Natural killer cell (primary cell): ENCODE measurements at regions not wholly inside any gene's neighbourhood (a gene's known extent, or its start where the extent isn't known, plus 50 kb on each side); places are given as distances from the start of the nearest gene placed in this dataset.

Experiments
- ATAC-seq, 3 donors: fragments of 150-1000 bp in 2 of 3; fragments of 200-7000 bp in 1 of 3; cut with Tn5 transposase; 1 replicate in 1 of 3; 2 replicates in 2 of 3; pipeline ENCODE4 v1.10.0; 2021; ENCODE audit warnings: mild to moderate bottlenecking in 2 of 3, moderate library complexity in 2 of 3
- DNase-seq, 2 donors: peaks; one replicate each; pipeline versions ENCODE4 v3.0.0 to v3.0.0-alpha.2; 2013 to 2021; ENCODE audit warnings: mixed read lengths in 1 of 2
- H3K27ac ChIP-seq: one replicate; pipeline ENCODE4 v1.5.1; 2013; ENCODE audit warnings: mild to moderate bottlenecking, low read length
- H3K27me3 ChIP-seq: one replicate; pipeline ENCODE4 v1.6.1; 2013; ENCODE audit warnings: low read length; ENCODE audit not compliant: control insufficient read depth, insufficient read depth
- H3K36me3 ChIP-seq: one replicate; pipeline ENCODE4 v1.6.1; 2013; ENCODE audit warnings: low read length; ENCODE audit not compliant: control insufficient read depth, insufficient read depth
- H3K4me1 ChIP-seq: one replicate; pipeline ENCODE4 v1.6.1; 2013; ENCODE audit warnings: low read length; ENCODE audit not compliant: control insufficient read depth, insufficient read depth
- H3K4me3 ChIP-seq: one replicate; pipeline ENCODE4 v1.5.1; 2013; ENCODE audit warnings: low read length
- H3K9me3 ChIP-seq: one replicate; pipeline ENCODE4 v1.6.1; 2013; ENCODE audit warnings: low read length; ENCODE audit not compliant: control insufficient read depth, insufficient read depth
- H3K27ac Mint-ChIP-seq, 2 donors: one replicate each; pipeline ENCODE4 v1.8.0; 2022; ENCODE audit warnings: mild to moderate bottlenecking in 2 of 2, mixed read lengths in 2 of 2, moderate library complexity in 1 of 2
- H3K27me3 Mint-ChIP-seq, 2 donors: one replicate each; pipeline ENCODE4 v1.8.0; 2022; ENCODE audit warnings: low read depth in 2 of 2, mixed read lengths in 2 of 2
- H3K36me3 Mint-ChIP-seq: one replicate; pipeline ENCODE4 v1.8.0; 2022; ENCODE audit warnings: mixed read lengths
- H3K4me1 Mint-ChIP-seq, 2 donors: one replicate each; pipeline ENCODE4 v1.8.0; 2022; ENCODE audit warnings: mixed read lengths in 2 of 2
- H3K4me3 Mint-ChIP-seq: one replicate; pipeline ENCODE4 v1.8.0; 2022; ENCODE audit warnings: mild to moderate bottlenecking, moderate library complexity, mixed read lengths
- H3K9me3 Mint-ChIP-seq, 2 donors: one replicate each; pipeline ENCODE4 v1.8.0; 2022; ENCODE audit warnings: mixed read lengths in 2 of 2
- WGBS: methylation state at CpG from one replicate; pipeline ENCODE4 v1.1.7; 2013; ENCODE audit warnings: missing lambda C conversion rate; ENCODE audit not compliant: insufficient coverage; 5-methylcytosine and 5-hydroxymethylcytosine counted together
- intact Hi-C: fragments of 100-400 bp; cut with micrococcal nuclease; formaldehyde crosslinking; loops from one replicate; pipeline ENCODE4 v1.14.2; 2022
- TF ChIP-seq, protein P1 (sequence below): fragments of 200-600 bp; IDR thresholded peaks from one replicate; pipeline ENCODE4 v1.8.0; 2022; ENCODE audit warnings: antibody characterized with exemption

DNA sequence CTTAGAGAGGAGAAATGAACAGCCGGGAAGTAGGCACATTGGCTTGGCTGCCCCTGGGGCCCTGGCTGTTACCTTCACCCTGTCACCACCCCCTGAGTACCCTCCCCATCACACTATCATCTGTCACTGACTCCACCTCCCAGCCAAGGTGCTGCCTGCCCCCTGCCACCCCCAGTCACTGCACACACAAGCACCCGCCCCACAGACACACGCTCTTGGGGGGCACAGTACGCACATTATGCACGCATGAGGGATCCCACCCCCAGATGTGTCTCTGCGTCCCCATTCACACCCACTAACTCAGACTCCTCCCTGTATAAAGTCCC, 223.3 kb downstream of the PTPRU start:
- no peaks in the 10 kb centered on the region for H3K9me3 ChIP-seq
- no peaks in the 10 kb centered on the region for H3K9me3 Mint-ChIP-seq
- TF ChIP-seq, protein P1, sequence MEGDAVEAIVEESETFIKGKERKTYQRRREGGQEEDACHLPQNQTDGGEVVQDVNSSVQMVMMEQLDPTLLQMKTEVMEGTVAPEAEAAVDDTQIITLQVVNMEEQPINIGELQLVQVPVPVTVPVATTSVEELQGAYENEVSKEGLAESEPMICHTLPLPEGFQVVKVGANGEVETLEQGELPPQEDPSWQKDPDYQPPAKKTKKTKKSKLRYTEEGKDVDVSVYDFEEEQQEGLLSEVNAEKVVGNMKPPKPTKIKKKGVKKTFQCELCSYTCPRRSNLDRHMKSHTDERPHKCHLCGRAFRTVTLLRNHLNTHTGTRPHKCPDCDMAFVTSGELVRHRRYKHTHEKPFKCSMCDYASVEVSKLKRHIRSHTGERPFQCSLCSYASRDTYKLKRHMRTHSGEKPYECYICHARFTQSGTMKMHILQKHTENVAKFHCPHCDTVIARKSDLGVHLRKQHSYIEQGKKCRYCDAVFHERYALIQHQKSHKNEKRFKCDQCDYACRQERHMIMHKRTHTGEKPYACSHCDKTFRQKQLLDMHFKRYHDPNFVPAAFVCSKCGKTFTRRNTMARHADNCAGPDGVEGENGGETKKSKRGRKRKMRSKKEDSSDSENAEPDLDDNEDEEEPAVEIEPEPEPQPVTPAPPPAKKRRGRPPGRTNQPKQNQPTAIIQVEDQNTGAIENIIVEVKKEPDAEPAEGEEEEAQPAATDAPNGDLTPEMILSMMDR: no peak
- H3K27me3 Mint-ChIP-seq: peaks cover 0 to 10% of the 10 kb centered on the region in 2 donors
- no peak overlapping the region for H3K27ac ChIP-seq
- no peak overlapping the region for H3K27ac Mint-ChIP-seq
- no peak for ATAC-seq
- H3K4me1 Mint-ChIP-seq: no peaks in the 10 kb centered on the region
- intact Hi-C loops: no loop called here
- no peaks in the 10 kb centered on the region for H3K36me3 Mint-ChIP-seq
- no peak overlapping the region for H3K4me3 ChIP-seq
- no peak overlapping the region for H3K4me3 Mint-ChIP-seq
- H3K4me1 ChIP-seq: no peaks in the 10 kb centered on the region
- WGBS: 77% methylated on average over 6 of the region's 6 CpGs
- H3K36me3 ChIP-seq: no peaks in the 10 kb centered on the region
- no peaks in the 10 kb centered on the region for H3K27me3 ChIP-seq
- no peak for DNase-seq

DNA sequence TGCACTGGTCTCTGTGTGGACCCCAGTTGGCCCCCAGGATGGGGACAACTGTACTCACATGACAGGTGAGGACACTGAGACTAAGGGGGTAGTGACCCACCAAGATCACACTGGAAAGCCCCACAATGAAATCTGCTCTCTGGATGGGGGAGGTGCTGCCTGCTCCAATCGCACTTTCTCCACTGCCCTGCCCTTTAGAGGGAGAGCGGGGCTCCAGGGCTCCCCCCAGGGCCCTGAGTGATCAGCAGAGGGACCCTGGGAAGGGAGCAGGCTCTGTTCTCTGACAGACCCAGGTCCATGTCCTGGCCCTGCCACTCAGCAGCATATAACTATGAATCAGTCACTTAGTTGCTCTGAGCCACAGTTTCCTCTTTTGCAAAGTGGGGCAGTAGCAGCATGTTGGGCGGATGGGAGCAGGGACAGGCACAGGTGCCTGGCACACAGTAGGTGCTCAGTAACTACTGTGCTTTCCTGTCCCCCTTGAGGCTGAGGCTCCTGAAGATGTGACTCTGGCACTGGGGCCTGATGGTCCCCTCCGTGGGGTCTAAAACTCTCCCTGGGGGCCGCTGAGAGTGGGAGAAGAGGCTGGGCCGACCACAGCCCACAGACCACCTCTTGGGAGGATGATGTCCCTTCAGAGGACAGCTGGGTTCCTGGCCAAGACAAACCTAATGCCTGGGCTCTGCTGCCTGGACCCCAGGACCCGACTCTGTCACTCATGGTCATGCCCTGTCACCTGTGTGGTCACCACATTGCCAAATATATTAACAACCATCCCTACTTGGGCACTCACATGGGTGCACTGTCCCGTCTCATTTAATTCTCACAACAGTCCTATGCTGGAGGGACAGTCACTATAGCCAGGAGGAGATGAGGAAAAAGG, 222.7 kb downstream of the PTPRU start:
- no peaks in the 10 kb centered on the region for H3K9me3 Mint-ChIP-seq
- no peak overlapping the region for H3K4me3 ChIP-seq
- intact Hi-C loops: no loop called here
- no peaks in the 10 kb centered on the region for H3K9me3 ChIP-seq
- no peaks in the 10 kb centered on the region for H3K27me3 ChIP-seq
- ATAC-seq (no peak), DNase-seq (no peak)
- peaks cover 0 to 4% of the 10 kb centered on the region in 2 donors for H3K27me3 Mint-ChIP-seq
- H3K4me1 ChIP-seq: no peaks in the 10 kb centered on the region
- H3K27ac ChIP-seq: no peak overlapping the region
- no peaks in the 10 kb centered on the region for H3K36me3 Mint-ChIP-seq
- H3K36me3 ChIP-seq: no peaks in the 10 kb centered on the region
- WGBS: 67% methylated on average over 7 of the region's 8 CpGs
- H3K4me3 Mint-ChIP-seq: no peak overlapping the region
- TF ChIP-seq, protein P1: no peak
- H3K27ac Mint-ChIP-seq: no peak overlapping the region
- H3K4me1 Mint-ChIP-seq: no peaks in the 10 kb centered on the region

DNA sequence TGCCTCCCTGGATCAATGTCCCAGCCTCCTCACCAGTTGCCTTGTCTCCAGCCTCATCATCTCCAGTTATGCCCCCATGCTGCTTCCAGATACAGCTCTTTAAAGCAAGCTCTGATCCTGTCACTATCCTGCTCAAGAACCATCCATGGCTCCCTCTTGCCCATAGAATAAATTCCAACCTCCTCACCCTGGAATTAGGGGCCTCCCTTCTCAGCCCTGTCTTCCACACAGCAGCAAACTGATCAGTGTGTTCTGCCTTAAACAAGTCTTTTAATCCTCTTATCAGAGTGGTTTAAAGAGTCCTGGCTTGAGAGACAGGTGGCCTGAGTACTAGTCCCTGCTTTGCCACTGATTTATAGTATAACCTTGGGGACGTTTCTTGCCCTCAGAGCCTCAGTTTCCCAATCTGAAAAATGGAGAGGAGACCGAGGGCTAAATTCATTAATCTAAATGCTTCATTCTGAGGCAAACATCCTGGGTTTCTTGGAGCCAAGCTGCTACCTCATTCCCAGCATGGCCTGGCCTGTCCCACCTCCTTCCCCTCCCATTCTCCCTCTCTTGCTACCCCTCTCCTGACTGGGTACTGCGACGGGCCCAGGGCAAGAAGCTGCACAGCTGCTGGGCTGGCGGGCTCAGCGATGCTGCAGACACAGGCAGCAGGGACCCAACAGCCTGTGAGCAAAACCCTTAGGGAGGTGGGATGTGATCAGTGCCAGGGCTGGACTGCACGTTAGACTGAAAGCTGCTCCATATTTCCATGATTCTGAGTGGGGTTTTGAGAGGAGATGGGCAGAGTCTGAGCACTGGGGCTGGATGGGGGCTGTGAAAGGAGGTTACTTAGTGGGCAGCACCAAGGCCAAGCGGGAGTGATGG, 221.4 kb downstream of the PTPRU start:
- Histone ChIP-seq H3K27ac (no peak overlapping the region), H3K4me1 (no peaks in the 10 kb centered on the region), H3K36me3 (no peaks in the 10 kb centered on the region), H3K4me3 (no peak overlapping the region), H3K27me3 (no peaks in the 10 kb centered on the region), H3K9me3 (no peaks in the 10 kb centered on the region)
- Mint-ChIP-seq H3K27me3 (no peaks in the 10 kb centered on the region), H3K9me3 (no peaks in the 10 kb centered on the region), H3K4me3 (no peak overlapping the region), H3K4me1 (no peaks in the 10 kb centered on the region), H3K27ac (no peak overlapping the region), H3K36me3 (no peaks in the 10 kb centered on the region)
- intact Hi-C loops: no loop called here
- WGBS: 66% methylated on average over 8 of the region's 8 CpGs
- ATAC-seq (no peak), DNase-seq (no peak)
- TF ChIP-seq, protein P1: no peak
